SK-N-SH treated with all-trans-retinoic acid at 6 μM for 48 hours (cell line): ENCODE measurements at regions not wholly inside any gene's neighbourhood (a gene's known extent, or its start where the extent isn't known, plus 50 kb on each side); places are given as distances from the start of the nearest gene placed in this dataset.

Source experiments
- RARB ChIP-seq: fragments of 250-450 bp; sonication (Bioruptor Pico); IDR thresholded peaks from 2 replicates; pipeline ENCODE4 v1.8.0; 2021; ENCODE audit warnings: mild to moderate bottlenecking, moderate library complexity
- TCF4 ChIP-seq: fragments of 250-450 bp; sonication (Bioruptor Pico); IDR thresholded peaks from 2 replicates; pipeline ENCODE4 v1.8.0; 2021; ENCODE audit warnings: mild to moderate bottlenecking, moderate library complexity, borderline replicate concordance
- ZNF565 ChIP-seq: fragments of 450-650 bp; formaldehyde crosslinking; conservative IDR thresholded peaks from 2 replicates; pipeline ENCODE4 v1.5.0; 2020; ENCODE audit warnings: low read depth, mild to moderate bottlenecking, moderate library complexity

- TF ChIP-seq RARB (CRISPR knock-in tag): no peak
- TF ChIP-seq ZNF565 (CRISPR knock-in tag): no peak
- TF ChIP-seq TCF4 (CRISPR knock-in tag): no peak
Observed at GRCh38 chr11:15610881-15611280, 496.2 kb downstream of the INSC start.
